Thyroid gland (tissue), 4 donors: ENCODE measurements at regions not wholly inside any gene's neighbourhood (a gene's known extent, or its start where the extent isn't known, plus 50 kb on each side); places are given as distances from the start of the nearest gene placed in this dataset.

ENCODE experiments used
- POLR2A ChIP-seq, 2 donors: fragments of 450-650 bp; IDR thresholded peaks; one replicate each; pipeline ENCODE4 v1.6.1; 2017; ENCODE audit warnings: antibody characterized with exemption in 2 of 2, mild to moderate bottlenecking in 2 of 2, moderate library complexity in 1 of 2
- TF ChIP-seq, protein P1 (sequence below), 6 experiments: fragments of 200-600 bp in 3 of 6; fragments of 450-650 bp in 3 of 6; sonication (generic) in 3 of 6; IDR thresholded peaks; one replicate each; pipeline ENCODE4 v1.5.1; 2016 to 2019; ENCODE audit warnings: antibody characterized with exemption in 6 of 6, mild to moderate bottlenecking in 2 of 6, inconsistent platforms in 1 of 6, moderate library complexity in 1 of 6

DNA sequence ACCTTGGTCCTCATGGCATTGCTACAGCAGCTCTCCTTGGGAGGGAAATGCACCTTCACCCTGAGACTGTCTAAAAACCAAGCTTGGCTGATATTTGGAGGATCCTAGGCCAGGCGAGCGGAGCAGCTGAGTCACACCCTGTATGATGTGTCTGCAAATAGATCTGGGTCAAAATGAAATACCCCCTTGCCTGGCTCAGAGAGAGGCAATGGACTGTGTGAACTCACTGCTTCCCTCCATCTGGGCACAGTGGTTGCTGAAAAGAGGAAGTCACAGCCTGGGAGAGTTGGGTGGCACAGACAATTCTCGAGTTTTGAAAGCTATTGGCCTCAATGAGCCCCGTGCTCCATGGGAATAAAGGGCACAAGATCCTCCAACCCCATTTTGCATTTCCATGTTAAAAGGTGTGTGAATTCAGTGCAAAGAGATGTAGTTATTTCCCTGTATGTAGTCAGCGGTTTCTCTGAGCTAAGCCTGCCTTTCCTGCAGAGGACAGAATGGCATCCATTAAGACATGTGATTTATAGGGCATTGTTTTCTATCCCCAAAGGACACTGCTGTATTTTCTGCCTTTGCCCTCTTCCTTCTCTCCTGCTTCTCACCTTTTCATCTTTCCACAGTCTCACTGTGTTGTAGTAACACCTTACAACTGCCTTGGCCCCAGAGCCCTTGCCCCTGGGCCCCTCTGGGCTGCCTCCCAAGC lies 177.2 kb downstream of the GADD45G start:
- TF ChIP-seq, protein P1, sequence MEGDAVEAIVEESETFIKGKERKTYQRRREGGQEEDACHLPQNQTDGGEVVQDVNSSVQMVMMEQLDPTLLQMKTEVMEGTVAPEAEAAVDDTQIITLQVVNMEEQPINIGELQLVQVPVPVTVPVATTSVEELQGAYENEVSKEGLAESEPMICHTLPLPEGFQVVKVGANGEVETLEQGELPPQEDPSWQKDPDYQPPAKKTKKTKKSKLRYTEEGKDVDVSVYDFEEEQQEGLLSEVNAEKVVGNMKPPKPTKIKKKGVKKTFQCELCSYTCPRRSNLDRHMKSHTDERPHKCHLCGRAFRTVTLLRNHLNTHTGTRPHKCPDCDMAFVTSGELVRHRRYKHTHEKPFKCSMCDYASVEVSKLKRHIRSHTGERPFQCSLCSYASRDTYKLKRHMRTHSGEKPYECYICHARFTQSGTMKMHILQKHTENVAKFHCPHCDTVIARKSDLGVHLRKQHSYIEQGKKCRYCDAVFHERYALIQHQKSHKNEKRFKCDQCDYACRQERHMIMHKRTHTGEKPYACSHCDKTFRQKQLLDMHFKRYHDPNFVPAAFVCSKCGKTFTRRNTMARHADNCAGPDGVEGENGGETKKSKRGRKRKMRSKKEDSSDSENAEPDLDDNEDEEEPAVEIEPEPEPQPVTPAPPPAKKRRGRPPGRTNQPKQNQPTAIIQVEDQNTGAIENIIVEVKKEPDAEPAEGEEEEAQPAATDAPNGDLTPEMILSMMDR (IDR thresholded peaks at IDR 0.05), result no peak
- no peak for TF ChIP-seq POLR2A (IDR thresholded peaks at IDR 0.05)
